RWPE1 (cell line): ENCODE measurements at regions not wholly inside any gene's neighbourhood (a gene's known extent, or its start where the extent isn't known, plus 50 kb on each side); places are given as distances from the start of the nearest gene placed in this dataset.

Source experiments
- CTCF ChIA-PET: fragments of 350-600 bp; sonication (Branson Sonifier 250); formaldehyde crosslinking; extraction: SDS; loops from one replicate; lab custom pipeline; 2021; lab: Yijun Ruan, JAX
- POLR2A ChIA-PET: fragments of 400-600 bp; formaldehyde crosslinking; extraction: SDS; loops from one replicate; lab custom pipeline; 2020; ENCODE audit warnings: antibody characterized with exemption; ENCODE audit not compliant: low non-redundant PET; lab: Yijun Ruan, JAX
- DNase-seq: peaks from one replicate; pipeline ENCODE4 v3.0.0; 2012; ENCODE audit warnings: low spot score
- H3K27ac ChIP-seq: fragments of 450-650 bp; 2 replicates; pipeline ENCODE4 v1.5.1; 2017
- CTCF ChIP-seq: fragments of 450-650 bp; conservative IDR thresholded peaks from 2 replicates; pipeline ENCODE4 v1.5.1; 2017; ENCODE audit warnings: low read depth, mild to moderate bottlenecking

DNA sequence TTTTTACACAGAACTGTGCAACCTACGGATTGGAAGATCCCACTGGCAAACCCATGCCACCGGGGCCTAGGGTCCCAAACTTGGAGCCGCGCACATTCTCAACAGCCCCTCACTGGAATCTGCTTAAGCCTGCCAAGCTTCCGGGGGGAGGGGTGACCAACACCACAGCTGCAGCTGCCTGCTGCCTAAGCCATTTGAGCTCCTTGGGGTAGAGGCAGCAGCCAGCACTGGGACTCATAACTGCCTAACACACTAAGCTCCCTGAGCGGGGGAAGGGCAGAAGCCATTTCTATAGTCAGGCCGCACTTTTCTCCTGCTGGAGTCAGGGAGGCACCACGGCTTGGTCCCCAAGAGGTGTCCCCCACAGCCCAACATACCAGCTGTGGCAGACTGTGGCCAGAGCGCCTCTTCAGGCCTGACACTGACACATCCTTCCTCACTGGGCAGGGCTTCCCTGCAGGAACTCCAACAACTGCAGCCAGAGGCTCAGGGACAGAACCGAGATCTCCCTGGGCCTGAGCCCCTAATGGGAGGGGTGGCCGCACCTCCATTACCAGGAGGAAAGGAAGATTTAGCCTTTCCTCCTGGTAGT is 270.3 kb upstream of the ECI2 start:
- TF ChIP-seq CTCF = no peak
- no peak overlapping the region for H3K27ac ChIP-seq
- CTCF ChIA-PET = no interaction called here
- DNase-seq = no peak
- POLR2A ChIA-PET = no interaction called here

- TF ChIP-seq CTCF = no peak
- DNase-seq = no peak
- no peak overlapping the region for H3K27ac ChIP-seq
- ChIA-PET POLR2A (no interaction called here), CTCF (interaction anchor here (0.5 kb wide), 1 partner anchor 1832 kb away, joined by 3 read pairs; no protein-coding TSS in a partner anchor)
Measured at GRCh38 chr6:4404415-4404814, 269.0 kb upstream of the ECI2 start.

- CTCF ChIA-PET = interaction anchor here (0.5 kb wide), 1 partner anchor 1831 kb away, joined by 3 read pairs; no protein-coding TSS in a partner anchor
- DNase-seq = no peak
- POLR2A ChIA-PET = no interaction called here
- H3K27ac ChIP-seq = no peak overlapping the region
- no peak for TF ChIP-seq CTCF
Measured at GRCh38 chr6:4403828-4404227, 268.5 kb upstream of the ECI2 start.

DNA sequence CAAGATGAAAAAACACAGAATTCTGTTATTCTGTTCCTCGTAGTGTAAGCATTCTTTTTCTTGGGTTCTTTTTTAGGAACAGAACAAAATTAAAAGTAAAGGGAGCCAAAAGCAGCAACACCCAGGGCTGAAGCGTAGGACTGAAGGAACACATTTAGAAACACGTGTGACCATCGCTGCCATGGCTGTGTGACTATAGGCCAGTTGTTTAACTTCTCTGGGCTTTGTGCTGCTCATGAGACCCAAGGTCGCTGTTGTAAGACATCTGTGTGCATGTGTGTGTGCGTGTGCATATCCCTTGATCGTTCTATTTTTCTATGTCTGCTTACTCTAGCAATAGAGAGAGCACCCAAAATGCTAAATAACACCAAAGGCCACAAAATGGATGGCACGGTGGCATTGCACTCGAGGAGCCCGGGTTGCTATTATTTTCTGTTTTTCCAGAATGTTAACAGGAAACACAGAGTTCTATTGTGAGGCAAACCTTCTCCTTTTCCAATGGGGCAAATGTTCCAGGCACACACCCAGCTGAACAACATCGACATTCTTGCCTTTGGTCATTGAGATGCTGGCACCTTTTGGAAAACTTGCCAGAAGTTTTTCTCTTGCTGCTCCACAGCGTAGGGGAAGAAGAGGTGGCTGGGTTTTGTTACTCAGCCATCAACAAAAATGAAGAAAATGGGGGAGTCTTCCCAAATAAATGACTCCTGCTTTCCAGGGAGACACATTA is 267.8 kb upstream of the ECI2 start:
- POLR2A ChIA-PET = no interaction called here
- no peak for TF ChIP-seq CTCF
- H3K27ac ChIP-seq = peak overlapping the region; percentile 59
- no peak for DNase-seq
- CTCF ChIA-PET = no interaction called here

GRCh38 chr6:4402477-4402976 is 267.2 kb upstream of the ECI2 start:
- ChIA-PET CTCF (no interaction called here), POLR2A (no interaction called here)
- TF ChIP-seq CTCF = no peak
- DNase-seq = peak; percentile 51
- peak overlapping the region; percentile 59 for H3K27ac ChIP-seq

DNA sequence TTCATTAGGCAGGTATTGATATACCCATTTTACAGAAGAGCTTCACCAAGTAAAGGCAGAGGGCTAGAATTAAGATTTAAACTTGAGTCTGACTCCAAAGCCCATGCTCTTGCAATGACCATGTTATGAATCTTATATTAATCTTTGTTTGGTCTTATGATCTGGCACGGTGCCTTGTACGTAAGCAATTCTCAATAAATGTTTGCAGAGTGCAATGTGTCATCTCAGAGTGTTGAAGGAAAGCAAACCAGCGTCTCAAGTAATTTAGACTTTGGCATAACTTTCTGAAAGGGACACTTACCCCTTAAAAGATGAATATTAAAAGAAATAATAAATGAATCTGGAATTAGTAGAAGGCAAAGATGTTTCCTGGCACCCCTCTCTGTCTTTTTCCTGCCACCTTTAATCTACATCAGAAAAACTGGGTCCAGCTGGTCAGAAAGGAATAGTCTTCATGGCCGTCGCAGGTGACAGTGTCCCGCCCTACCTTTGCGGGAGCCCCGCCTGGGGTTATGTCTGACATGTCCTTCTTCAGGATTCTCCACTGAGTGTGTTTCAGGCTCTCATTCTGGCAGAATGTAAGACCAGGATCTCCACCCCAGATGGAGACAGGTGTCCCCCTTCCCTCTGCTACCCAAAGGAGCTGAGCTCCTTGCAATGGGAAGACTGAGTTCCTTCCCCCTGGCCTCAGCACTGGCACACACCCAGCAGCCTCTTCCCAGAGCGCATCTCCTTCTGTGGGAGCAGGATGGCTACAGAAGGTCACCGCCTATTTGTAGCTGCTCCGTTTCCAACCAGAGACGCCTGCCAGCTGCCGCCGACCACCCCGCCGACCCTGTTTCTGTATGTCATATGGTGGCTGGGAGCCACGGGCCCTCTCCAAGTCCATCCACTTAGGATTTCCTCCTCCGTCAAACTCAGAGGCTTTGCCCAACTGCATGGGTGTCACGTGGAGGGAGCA is 266.3 kb upstream of the ECI2 start:
- CTCF ChIA-PET = no interaction called here
- POLR2A ChIA-PET = no interaction called here
- no peak for TF ChIP-seq CTCF
- H3K27ac ChIP-seq = peak overlapping the region; percentile 59
- peak; percentile 17 for DNase-seq
